Head of caudate nucleus (tissue), 42 donors: ENCODE measurements at regions not wholly inside any gene's neighbourhood (a gene's known extent, or its start where the extent isn't known, plus 50 kb on each side); places are given as distances from the start of the nearest gene placed in this dataset.

Experiments used
- DNase-seq, 42 donors: peaks; one replicate each; pipeline versions ENCODE4 v3.0.0 to v3.0.0-alpha.2; 2020 to 2021; ENCODE audit warnings: mixed read lengths in 7 of 42
- intact Hi-C: fragments of 100-400 bp; cut with DNase I; formaldehyde crosslinking; loops from one replicate; pipeline ENCODE4 v1.15.0; 2022

DNA sequence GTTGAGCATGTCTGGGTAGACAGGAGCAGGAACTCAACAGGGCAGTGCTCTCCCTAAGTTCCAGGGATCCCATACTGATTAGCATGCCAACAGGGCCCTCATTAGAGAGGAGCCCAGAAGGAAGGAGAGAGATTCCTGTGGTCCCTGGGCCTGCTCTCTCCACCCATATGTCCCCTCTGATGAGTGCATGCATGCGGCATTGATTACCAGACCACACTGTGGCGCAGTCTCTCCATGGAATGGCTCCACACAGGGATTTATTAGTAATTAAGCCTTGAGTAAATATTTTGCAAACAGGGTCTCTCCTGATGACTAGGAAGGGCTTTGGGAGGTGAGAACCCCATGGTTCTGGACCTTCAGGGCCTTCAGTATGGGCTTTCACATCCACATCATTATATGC, 60.0 kb upstream of the ST8SIA2 start:
- no peak for DNase-seq
- intact Hi-C loops, result no loop called here

GRCh38 chr15:92336419-92336987, 57.2 kb upstream of the ST8SIA2 start:
- no peak for DNase-seq
- intact Hi-C loops, result no loop called here

DNA sequence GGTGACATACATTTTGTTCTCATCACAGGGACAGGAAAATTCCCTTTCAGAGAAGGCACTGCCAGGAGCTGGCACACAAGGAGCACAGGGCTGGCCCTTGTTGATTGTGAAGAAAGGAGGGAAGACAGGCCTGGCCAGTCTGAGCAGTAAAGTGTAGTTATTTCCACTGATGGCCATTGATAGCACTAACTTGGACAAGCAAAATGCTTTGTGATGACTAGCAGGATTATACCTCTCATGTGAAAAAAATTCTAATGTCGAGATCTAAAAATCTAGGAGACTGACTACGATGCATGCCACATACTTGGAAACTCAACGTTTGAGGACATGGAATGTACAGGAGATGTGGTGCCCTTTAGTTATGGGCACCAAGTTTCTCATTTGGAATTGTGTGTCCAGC, 54.3 kb upstream of the ST8SIA2 start:
- DNase-seq, result no peak
- intact Hi-C loops, result no loop called here
